ENCODE measurements at regions not wholly inside any gene's neighbourhood (a gene's known extent, or its start where the extent isn't known, plus 50 kb on each side); places are given as distances from the start of the nearest gene placed in this dataset.

GRCh38 chr2:21646345-21646744 lies 522.6 kb downstream of the TDRD15 start:
- no peak for DNase-seq

- no peak for DNase-seq
These were observed 526.8 kb downstream of the TDRD15 start for GRCh38 chr2:21650569-21650968.

DNA sequence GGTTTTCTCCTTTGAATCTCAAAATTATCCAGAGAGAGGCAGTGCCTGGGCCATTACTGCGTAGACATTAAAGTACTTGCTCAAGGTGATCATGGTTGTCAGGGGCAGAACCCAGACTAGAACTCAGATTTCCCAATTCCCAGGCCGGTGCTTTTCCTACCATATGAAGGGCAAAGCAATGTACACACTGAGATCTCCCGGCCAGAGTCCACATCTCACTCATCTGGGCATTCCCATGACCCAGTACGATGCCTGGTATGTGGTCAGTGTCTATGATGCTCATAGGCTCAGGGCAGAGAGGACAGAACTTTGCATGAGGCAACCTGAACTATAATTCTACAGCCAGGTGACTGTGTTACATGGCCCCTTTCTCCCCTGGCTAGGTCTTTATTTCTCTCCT lies 531.4 kb downstream of the TDRD15 start:
- no peak for DNase-seq

GRCh38 chr2:21656330-21657075 lies 532.7 kb downstream of the TDRD15 start:
- no peak for DNase-seq

DNA sequence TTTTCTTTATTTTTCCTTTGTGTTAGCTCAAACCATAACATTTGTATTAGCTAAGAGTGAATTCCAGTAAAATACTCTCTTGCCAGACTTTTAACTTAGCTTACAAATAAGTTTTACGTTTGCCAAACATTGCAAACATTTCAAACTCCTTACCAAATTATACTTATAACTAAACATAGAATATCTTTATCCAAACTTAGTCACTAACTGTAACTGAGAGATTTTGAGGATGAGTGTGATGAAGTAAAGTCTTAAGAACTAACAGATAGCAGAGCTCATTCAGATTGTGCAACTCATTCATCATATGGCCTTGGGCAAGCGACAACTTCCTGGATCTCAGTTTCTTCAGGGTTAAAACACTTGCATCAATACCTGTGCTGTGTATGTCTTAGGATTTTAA lies 533.7 kb downstream of the TDRD15 start:
- no peak for DNase-seq

- no peak for DNase-seq
These were observed 534.5 kb downstream of the TDRD15 start for GRCh38 chr2:21658269-21658668.

DNA sequence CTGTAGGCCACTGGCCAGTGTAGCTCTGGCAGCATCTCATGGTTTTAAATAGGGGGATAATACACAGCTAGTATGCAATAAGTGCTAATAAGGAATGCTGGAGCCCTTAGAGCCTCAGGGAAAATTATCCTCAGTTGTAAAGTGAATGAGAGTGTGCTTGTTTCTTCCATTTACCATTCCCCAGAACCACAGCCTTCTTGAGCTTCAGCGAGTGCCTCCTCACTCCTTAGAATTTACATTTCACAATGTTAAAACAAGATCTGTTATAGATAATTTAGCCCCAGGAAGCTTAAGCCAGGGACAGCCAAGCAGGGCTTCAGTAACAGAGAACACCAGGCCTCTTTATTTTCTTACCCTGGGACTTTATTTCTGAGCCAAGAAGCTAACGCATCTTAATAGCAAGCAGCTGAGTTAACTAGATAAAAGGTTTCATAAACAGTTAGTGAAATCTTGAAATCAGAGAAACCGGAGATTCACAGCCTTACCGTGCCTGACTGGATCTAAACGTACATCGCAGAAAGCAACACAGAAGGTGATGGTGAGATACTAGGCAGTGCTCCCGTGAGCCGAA lies 535.2 kb downstream of the TDRD15 start:
- DNase-seq, result no peak

- no peak for DNase-seq
These were observed 540.3 kb downstream of the TDRD15 start for GRCh38 chr2:21664083-21664482.

GRCh38 chr2:21667638-21668037 lies 543.9 kb downstream of the TDRD15 start:
- no peak for DNase-seq

GRCh38 chr2:21668078-21668710 lies 544.4 kb downstream of the TDRD15 start:
- DNase-seq, result no peak

- DNase-seq, result no peak
These were observed 552.3 kb downstream of the TDRD15 start for GRCh38 chr2:21676041-21676440.

DNA sequence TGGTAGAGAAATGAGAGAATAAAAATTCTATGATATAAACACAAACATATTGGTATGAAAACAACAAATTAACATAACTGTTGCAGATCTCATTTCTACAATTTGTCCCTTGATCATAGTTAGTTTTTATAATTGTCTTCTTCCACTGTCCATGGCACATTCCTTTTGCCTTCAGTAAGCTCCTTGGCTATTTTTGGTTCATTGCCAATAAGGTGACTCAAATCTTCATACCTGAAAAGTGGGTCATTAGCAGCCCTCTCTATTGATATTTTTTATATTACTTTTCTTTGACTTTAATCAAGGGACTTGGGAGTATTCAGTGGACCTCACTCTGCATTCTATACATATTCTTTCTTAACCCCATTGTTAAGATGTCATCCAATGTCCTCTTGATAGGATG lies 552.9 kb downstream of the TDRD15 start:
- DNase-seq, result no peak

GRCh38 chr2:21683838-21684237 lies 560.1 kb downstream of the TDRD15 start:
- DNase-seq, result no peak

- no peak for DNase-seq
These were observed 563.8 kb downstream of the TDRD15 start for GRCh38 chr2:21687589-21687988.

GRCh38 chr2:21690005-21690404 lies 566.2 kb downstream of the TDRD15 start:
- no peak for DNase-seq

- DNase-seq, result no peak
These were observed 569.3 kb downstream of the TDRD15 start for GRCh38 chr2:21693081-21693480.

- no peak for DNase-seq
These were observed 570.5 kb downstream of the TDRD15 start for GRCh38 chr2:21694079-21694878.

DNA sequence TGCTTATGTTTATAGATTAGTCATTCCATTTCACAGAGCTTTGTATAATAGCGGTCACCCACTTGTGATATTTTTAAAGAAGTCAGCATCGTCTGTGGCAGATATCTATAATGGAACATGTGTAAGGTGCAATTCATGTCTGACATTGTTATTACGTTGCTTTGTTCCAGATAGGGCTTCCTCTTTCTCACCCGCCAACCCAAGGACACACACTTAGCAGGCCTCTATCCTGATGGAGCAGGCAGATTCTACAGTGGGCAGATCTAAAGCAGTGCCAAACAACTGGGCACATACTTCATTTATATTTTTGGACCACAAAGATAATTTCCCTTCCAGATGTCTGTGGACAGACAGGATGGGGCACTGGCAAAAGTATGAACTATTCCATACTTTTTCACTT lies 573.1 kb downstream of the TDRD15 start:
- no peak for DNase-seq

GRCh38 chr2:21700644-21701043 lies 576.9 kb downstream of the TDRD15 start:
- DNase-seq, result no peak

GRCh38 chr2:21710031-21710430 lies 586.3 kb downstream of the TDRD15 start:
- no peak for DNase-seq

DNA sequence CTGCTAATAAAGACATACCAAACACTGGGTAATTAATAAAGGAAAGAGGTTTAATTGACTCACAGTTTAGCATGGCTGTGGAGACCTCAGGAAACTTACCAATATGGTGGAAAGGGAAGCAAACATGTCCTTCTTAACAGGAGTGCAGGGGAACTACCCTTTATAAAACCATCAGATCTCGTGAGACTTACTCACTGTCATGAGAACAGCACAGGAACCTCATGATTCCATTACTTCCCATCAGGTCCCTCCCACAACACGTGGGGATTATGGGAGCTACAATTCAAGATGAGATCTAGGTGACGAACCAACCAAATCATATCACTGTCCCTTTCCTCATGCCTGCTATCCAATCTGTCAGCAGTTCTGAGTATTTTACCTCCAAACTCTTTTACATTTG lies 586.7 kb downstream of the TDRD15 start:
- no peak for DNase-seq

- DNase-seq, result no peak
These were observed 592.1 kb downstream of the TDRD15 start for GRCh38 chr2:21715887-21716286.

GRCh38 chr2:21727101-21727500 lies 603.3 kb downstream of the TDRD15 start:
- no peak for DNase-seq

DNA sequence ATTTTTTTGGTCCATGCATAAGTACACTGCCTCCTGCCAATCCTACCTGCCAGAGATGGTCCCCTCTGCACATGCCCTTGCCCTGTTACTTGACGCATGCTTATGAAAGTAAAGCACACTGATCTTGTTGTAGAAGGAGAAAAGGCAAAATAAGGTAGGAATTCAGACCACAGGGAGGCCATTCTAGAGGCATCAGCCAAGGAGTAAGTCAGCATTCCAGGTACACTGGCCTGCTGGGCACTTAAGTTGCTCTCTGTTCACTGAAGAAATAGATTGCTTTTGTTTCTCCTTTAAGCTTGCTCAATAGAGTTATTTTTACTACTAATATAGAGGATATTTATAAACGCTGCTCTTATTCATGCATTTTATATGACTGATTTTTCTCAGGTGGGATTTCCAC lies 604.4 kb downstream of the TDRD15 start:
- no peak for DNase-seq

Measured in stimulated activated naive CD4-positive, alpha-beta T cell (primary cell).